Karpas-422 (cell line): ENCODE measurements at regions not wholly inside any gene's neighbourhood (a gene's known extent, or its start where the extent isn't known, plus 50 kb on each side); places are given as distances from the start of the nearest gene placed in this dataset.
"Not testable (repeated sequence)": the region's sequence is repeated elsewhere in the genome, so short reads cannot be mapped to it uniquely, and the experiment has no call there.

Experiments
- DNase-seq: peaks from one replicate; pipeline ENCODE4 v3.0.0-alpha.2; 2015
- H2AFZ ChIP-seq: fragments of 200-600 bp; sonication (generic); 2 replicates; pipeline ENCODE4 v1.6.1; 2014; ENCODE audit warnings: antibody characterized with exemption, low read length, mixed read lengths
- H3K27ac ChIP-seq: fragments of 200-600 bp; sonication (generic); 2 replicates; pipeline ENCODE4 v1.5.1; 2014; ENCODE audit warnings: mild to moderate bottlenecking, low read length, moderate library complexity
- H3K27me3 ChIP-seq: fragments of 200-600 bp; sonication (generic); 2 replicates; pipeline ENCODE4 v1.6.1; 2014; ENCODE audit warnings: low read length, mixed read lengths
- H3K36me3 ChIP-seq: fragments of 200-600 bp; sonication (generic); 2 replicates; pipeline ENCODE4 v1.6.1; 2014; ENCODE audit warnings: low read length, mixed read lengths; ENCODE audit not compliant: insufficient read depth
- H3K4me1 ChIP-seq: fragments of 200-600 bp; sonication (generic); 2 replicates; pipeline ENCODE4 v1.6.1; 2014; ENCODE audit warnings: mild to moderate bottlenecking, low read length, mixed read lengths
- H3K4me2 ChIP-seq: fragments of 200-600 bp; sonication (generic); 2 replicates; pipeline ENCODE4 v1.6.1; 2014; ENCODE audit warnings: low read length, low read depth, mild to moderate bottlenecking; ENCODE audit not compliant: poor library complexity, severe bottlenecking
- H3K4me3 ChIP-seq: fragments of 200-600 bp; sonication (generic); 2 replicates; pipeline ENCODE4 v1.5.1; 2014; ENCODE audit warnings: mild to moderate bottlenecking, antibody characterized with exemption, low read length, mixed read lengths
- H3K79me2 ChIP-seq: fragments of 200-600 bp; sonication (generic); 2 replicates; pipeline ENCODE4 v1.6.1; 2014; ENCODE audit warnings: mild to moderate bottlenecking, low read length, mixed read lengths
- H3K9ac ChIP-seq: fragments of 200-600 bp; sonication (generic); 2 replicates; pipeline ENCODE4 v1.6.0; 2014; ENCODE audit warnings: low read length
- H3K9me2 ChIP-seq: fragments of 200-600 bp; sonication (generic), shearing (Covaris generic); replicated peaks from 2 replicates; pipeline ENCODE4 v1.6.0; 2014; ENCODE audit warnings: mild to moderate bottlenecking, low read length, moderate library complexity; ENCODE audit not compliant: insufficient read depth
- H3K9me3 ChIP-seq: fragments of 300-700, 200-600 bp; sonication (generic); 2 replicates; pipeline ENCODE4 v1.6.1; 2014; ENCODE audit warnings: low read length, mixed read lengths
- H4K20me1 ChIP-seq: fragments of 200-600 bp; sonication (generic); 2 replicates; pipeline ENCODE4 v1.6.1; 2014; ENCODE audit warnings: mild to moderate bottlenecking, antibody characterized with exemption, low read length, low read depth; ENCODE audit not compliant: insufficient read depth

- Histone ChIP-seq H4K20me1 (no peaks in the 10 kb centered on the region), H3K4me1 (peaks cover 15% of the 10 kb centered on the region), H2AFZ (no peak overlapping the region)
These were observed 229.6 kb downstream of the OPA1 start for GRCh38 chr3:193822492-193823212.

GRCh38 chr3:193823213-193823605, 230.2 kb downstream of the OPA1 start:
- H3K9me2 ChIP-seq, DNase-seq: not testable (repeated sequence)

More at GRCh38 chr3:193822492-193823212, 229.6 kb downstream of the OPA1 start:
- no peak overlapping the region for H3K4me2 ChIP-seq
- no peaks in the 10 kb centered on the region for H3K36me3 ChIP-seq
- no peak overlapping the region for H3K27ac ChIP-seq
- no peaks in the 10 kb centered on the region for H3K27me3 ChIP-seq
- no peaks in the 10 kb centered on the region for H3K79me2 ChIP-seq
- no peak for DNase-seq
- H3K9ac ChIP-seq = no peak overlapping the region
- H3K9me3 ChIP-seq = no peaks in the 10 kb centered on the region
- H3K9me2 ChIP-seq = no peaks in the 10 kb centered on the region
- H3K4me3 ChIP-seq = no peak overlapping the region

GRCh38 chr3:193824365-193824764, 231.4 kb downstream of the OPA1 start:
- H3K9me2 ChIP-seq = no peaks in the 10 kb centered on the region
- no peaks in the 10 kb centered on the region for H3K36me3 ChIP-seq
- no peak overlapping the region for H3K4me2 ChIP-seq
- DNase-seq = no peak
- H2AFZ ChIP-seq = no peak overlapping the region
- peaks cover 15% of the 10 kb centered on the region for H3K4me1 ChIP-seq
- no peaks in the 10 kb centered on the region for H3K79me2 ChIP-seq
- H3K9ac ChIP-seq = no peak overlapping the region
- H3K4me3 ChIP-seq = no peak overlapping the region
- H4K20me1 ChIP-seq = no peaks in the 10 kb centered on the region
- H3K9me3 ChIP-seq = no peaks in the 10 kb centered on the region
- no peak overlapping the region for H3K27ac ChIP-seq
- no peaks in the 10 kb centered on the region for H3K27me3 ChIP-seq

More at GRCh38 chr3:193823213-193823605, 230.2 kb downstream of the OPA1 start:
- not testable (repeated sequence) for H3K9ac ChIP-seq, H3K36me3 ChIP-seq, H3K27ac ChIP-seq, H2AFZ ChIP-seq, H3K27me3 ChIP-seq, H3K4me2 ChIP-seq, H3K79me2 ChIP-seq, H3K4me3 ChIP-seq, H4K20me1 ChIP-seq, H3K9me3 ChIP-seq
- peaks cover 15% of the 10 kb centered on the region for H3K4me1 ChIP-seq

GRCh38 chr3:193825617-193826016, 232.6 kb downstream of the OPA1 start:
- no peaks in the 10 kb centered on the region for H3K79me2 ChIP-seq
- H2AFZ ChIP-seq = no peak overlapping the region
- no peak overlapping the region for H3K4me3 ChIP-seq
- no peak for DNase-seq
- H3K4me2 ChIP-seq = no peak overlapping the region
- H3K27me3 ChIP-seq = no peaks in the 10 kb centered on the region
- no peak overlapping the region for H3K9ac ChIP-seq
- H3K36me3 ChIP-seq = no peaks in the 10 kb centered on the region
- peaks cover 15% of the 10 kb centered on the region for H3K4me1 ChIP-seq
- no peaks in the 10 kb centered on the region for H3K9me3 ChIP-seq
- H3K9me2 ChIP-seq = no peaks in the 10 kb centered on the region
- H3K27ac ChIP-seq = no peak overlapping the region
- no peaks in the 10 kb centered on the region for H4K20me1 ChIP-seq

- H3K4me2 ChIP-seq = no peak overlapping the region
These were observed 233.3 kb downstream of the OPA1 start for GRCh38 chr3:193826159-193826795.

GRCh38 chr3:193827040-193827669, 234.1 kb downstream of the OPA1 start:
- Histone ChIP-seq H3K79me2 (no peaks in the 10 kb centered on the region), H3K36me3 (no peaks in the 10 kb centered on the region), H3K9me2 (no peaks in the 10 kb centered on the region), H3K4me2 (no peak overlapping the region), H3K9ac (no peak overlapping the region), H3K9me3 (no peaks in the 10 kb centered on the region), H3K27me3 (no peaks in the 10 kb centered on the region), H2AFZ (no peak overlapping the region), H3K4me3 (no peak overlapping the region), H3K27ac (no peak overlapping the region), H3K4me1 (peaks cover 7% of the 10 kb centered on the region), H4K20me1 (no peaks in the 10 kb centered on the region)
- no peak for DNase-seq

More at GRCh38 chr3:193826159-193826795, 233.3 kb downstream of the OPA1 start:
- peaks cover 11% of the 10 kb centered on the region for H3K4me1 ChIP-seq
- no peak overlapping the region for H3K4me3 ChIP-seq
- H3K9ac ChIP-seq = no peak overlapping the region
- no peaks in the 10 kb centered on the region for H3K27me3 ChIP-seq
- H3K36me3 ChIP-seq = no peaks in the 10 kb centered on the region
- no peaks in the 10 kb centered on the region for H3K9me3 ChIP-seq
- no peak for DNase-seq
- H3K27ac ChIP-seq = no peak overlapping the region
- H3K9me2 ChIP-seq = no peaks in the 10 kb centered on the region
- H3K79me2 ChIP-seq = no peaks in the 10 kb centered on the region
- no peaks in the 10 kb centered on the region for H4K20me1 ChIP-seq
- H2AFZ ChIP-seq = 0 out of 2 replicates have a peak overlapping the region, but pooled peaks have one; percentile 4

GRCh38 chr3:193827871-193828270, 234.9 kb downstream of the OPA1 start:
- Histone ChIP-seq H3K4me2 (no peak overlapping the region), H2AFZ (no peak overlapping the region), H3K4me3 (no peak overlapping the region)

GRCh38 chr3:193828477-193828876, 235.5 kb downstream of the OPA1 start:
- Histone ChIP-seq H3K9ac (no peak overlapping the region), H3K4me3 (no peak overlapping the region), H3K4me2 (no peak overlapping the region), H3K9me3 (no peaks in the 10 kb centered on the region), H2AFZ (no peak overlapping the region), H3K27ac (no peak overlapping the region), H3K4me1 (peaks cover 8% of the 10 kb centered on the region), H3K9me2 (no peaks in the 10 kb centered on the region), H3K36me3 (no peaks in the 10 kb centered on the region), H4K20me1 (no peaks in the 10 kb centered on the region), H3K27me3 (no peaks in the 10 kb centered on the region), H3K79me2 (no peaks in the 10 kb centered on the region)
- no peak for DNase-seq

More at GRCh38 chr3:193827871-193828270, 234.9 kb downstream of the OPA1 start:
- Histone ChIP-seq H3K27me3 (no peaks in the 10 kb centered on the region), H3K4me1 (peaks cover 8% of the 10 kb centered on the region), H3K36me3 (no peaks in the 10 kb centered on the region), H3K79me2 (no peaks in the 10 kb centered on the region), H4K20me1 (no peaks in the 10 kb centered on the region), H3K27ac (no peak overlapping the region), H3K9me2 (no peaks in the 10 kb centered on the region), H3K9me3 (no peaks in the 10 kb centered on the region), H3K9ac (no peak overlapping the region)
- no peak for DNase-seq
